ENCODE measurements at regions not wholly inside any gene's neighbourhood (a gene's known extent, or its start where the extent isn't known, plus 50 kb on each side); places are given as distances from the start of the nearest gene placed in this dataset.

- DNase-seq: no peak
Observed at GRCh38 chr14:65937079-65937959, 524.8 kb downstream of the FUT8 start.

GRCh38 chr14:65937960-65938316 is 525.4 kb downstream of the FUT8 start:
- DNase-seq: no peak

- no peak for DNase-seq
Observed at GRCh38 chr14:65938738-65939137, 526.2 kb downstream of the FUT8 start.

- no peak for DNase-seq
Observed at GRCh38 chr14:65939184-65939583, 526.7 kb downstream of the FUT8 start.

- no peak for DNase-seq
Observed at GRCh38 chr14:65940056-65940735, 527.7 kb downstream of the FUT8 start.

GRCh38 chr14:65941091-65941490 is 528.6 kb downstream of the FUT8 start:
- no peak for DNase-seq

GRCh38 chr14:65943150-65943549 is 530.6 kb downstream of the FUT8 start:
- DNase-seq: no peak

- DNase-seq: no peak
Observed at GRCh38 chr14:65943916-65944410, 531.4 kb downstream of the FUT8 start.

- no peak for DNase-seq
Observed at GRCh38 chr14:65945327-65945726, 532.8 kb downstream of the FUT8 start.

GRCh38 chr14:65946494-65946893 is 534.0 kb downstream of the FUT8 start:
- no peak for DNase-seq

GRCh38 chr14:65948302-65948701 is 535.8 kb downstream of the FUT8 start:
- DNase-seq: no peak

GRCh38 chr14:65949711-65950516 is 536.3 kb upstream of the CCDC196 start:
- no peak for DNase-seq

- DNase-seq: no peak
Observed at GRCh38 chr14:65954942-65955341, 531.2 kb upstream of the CCDC196 start.

GRCh38 chr14:65957631-65958205 is 528.5 kb upstream of the CCDC196 start:
- no peak for DNase-seq

GRCh38 chr14:65958664-65959562 is 527.3 kb upstream of the CCDC196 start:
- no peak for DNase-seq

- no peak for DNase-seq
Observed at GRCh38 chr14:65959563-65960024, 526.6 kb upstream of the CCDC196 start.

- DNase-seq: peak; percentile 24
Observed at GRCh38 chr14:65961004-65961403, 525.2 kb upstream of the CCDC196 start.

- no peak for DNase-seq
Observed at GRCh38 chr14:65962952-65963351, 523.2 kb upstream of the CCDC196 start.

- no peak for DNase-seq
Observed at GRCh38 chr14:65964366-65964765, 521.8 kb upstream of the CCDC196 start.

- no peak for DNase-seq
Observed at GRCh38 chr14:65966188-65966587, 520.0 kb upstream of the CCDC196 start.

GRCh38 chr14:65972346-65972870 is 513.8 kb upstream of the CCDC196 start:
- no peak for DNase-seq
